ENCODE measurements at regions not wholly inside any gene's neighbourhood (a gene's known extent, or its start where the extent isn't known, plus 50 kb on each side); places are given as distances from the start of the nearest gene placed in this dataset.
A peak's percentile ranks its signal among the peaks of the same experiment; 100 is the strongest.

- H3K27ac ChIP-seq (ENCODE audit: low read length), result no peak overlapping the region
- no peaks in the 10 kb centered on the region for H3K4me1 ChIP-seq (ENCODE audit: insufficient read depth, low read length)
- no peak overlapping the region for H3K4me3 ChIP-seq (ENCODE audit: low read length)
- H3K27me3 ChIP-seq (ENCODE audit: insufficient read depth, low read length), result no peaks in the 10 kb centered on the region
- H3K36me3 ChIP-seq (ENCODE audit: insufficient read depth, low read depth, low read length), result no peaks in the 10 kb centered on the region
- H3K9ac ChIP-seq (ENCODE audit: low read depth, low read length), result no peak overlapping the region
- H3K9me3 ChIP-seq (ENCODE audit: insufficient read depth, low read depth, low read length), result peaks cover 7% of the 10 kb centered on the region
These were observed 81.1 kb downstream of the STMND1 start for GRCh38 chr6:17182961-17183360.

- Histone ChIP-seq H3K27ac (ENCODE audit: low read length) (no peak overlapping the region), H3K4me1 (ENCODE audit: insufficient read depth, low read length) (no peaks in the 10 kb centered on the region), H3K9me3 (ENCODE audit: insufficient read depth, low read depth, low read length) (peaks cover 7% of the 10 kb centered on the region), H3K9ac (ENCODE audit: low read depth, low read length) (no peak overlapping the region), H3K27me3 (ENCODE audit: insufficient read depth, low read length) (no peaks in the 10 kb centered on the region), H3K4me3 (ENCODE audit: low read length) (no peak overlapping the region), H3K36me3 (ENCODE audit: insufficient read depth, low read depth, low read length) (no peaks in the 10 kb centered on the region)
These were observed 85.1 kb downstream of the STMND1 start for GRCh38 chr6:17186925-17187324.

- H3K9ac ChIP-seq (ENCODE audit: low read depth, low read length), result no peak overlapping the region
- no peak overlapping the region for H3K27ac ChIP-seq (ENCODE audit: low read length)
- H3K4me1 ChIP-seq (ENCODE audit: insufficient read depth, low read length), result no peaks in the 10 kb centered on the region
- H3K9me3 ChIP-seq (ENCODE audit: insufficient read depth, low read depth, low read length), result no peaks in the 10 kb centered on the region
- no peak overlapping the region for H3K4me3 ChIP-seq (ENCODE audit: low read length)
- no peaks in the 10 kb centered on the region for H3K27me3 ChIP-seq (ENCODE audit: insufficient read depth, low read length)
- no peaks in the 10 kb centered on the region for H3K36me3 ChIP-seq (ENCODE audit: insufficient read depth, low read depth, low read length)
These were observed 87.9 kb upstream of the RBM24 start for GRCh38 chr6:17193106-17193775.

- Histone ChIP-seq H3K4me3 (ENCODE audit: low read length) (no peak overlapping the region), H3K9me3 (ENCODE audit: insufficient read depth, low read depth, low read length) (no peaks in the 10 kb centered on the region), H3K27ac (ENCODE audit: low read length) (no peak overlapping the region), H3K36me3 (ENCODE audit: insufficient read depth, low read depth, low read length) (no peaks in the 10 kb centered on the region), H3K4me1 (ENCODE audit: insufficient read depth, low read length) (no peaks in the 10 kb centered on the region), H3K9ac (ENCODE audit: low read depth, low read length) (no peak overlapping the region), H3K27me3 (ENCODE audit: insufficient read depth, low read length) (peaks cover 9% of the 10 kb centered on the region)
These were observed 83.6 kb upstream of the RBM24 start for GRCh38 chr6:17197607-17198006.

GRCh38 chr6:17200395-17200794, 80.8 kb upstream of the RBM24 start:
- Histone ChIP-seq H3K36me3 (ENCODE audit: insufficient read depth, low read depth, low read length) (no peaks in the 10 kb centered on the region), H3K4me3 (ENCODE audit: low read length) (peak overlapping the region; percentile 33; the same call in 1 of the 2 replicates), H3K9ac (ENCODE audit: low read depth, low read length) (no peak overlapping the region), H3K27me3 (ENCODE audit: insufficient read depth, low read length) (peaks cover 9% of the 10 kb centered on the region), H3K4me1 (ENCODE audit: insufficient read depth, low read length) (no peaks in the 10 kb centered on the region), H3K27ac (ENCODE audit: low read length) (no peak overlapping the region), H3K9me3 (ENCODE audit: insufficient read depth, low read depth, low read length) (no peaks in the 10 kb centered on the region)

GRCh38 chr6:17202526-17202925, 78.6 kb upstream of the RBM24 start:
- no peak overlapping the region for H3K27ac ChIP-seq (ENCODE audit: low read length)
- peaks cover 9% of the 10 kb centered on the region for H3K27me3 ChIP-seq (ENCODE audit: insufficient read depth, low read length)
- no peaks in the 10 kb centered on the region for H3K4me1 ChIP-seq (ENCODE audit: insufficient read depth, low read length)
- H3K36me3 ChIP-seq (ENCODE audit: insufficient read depth, low read depth, low read length), result no peaks in the 10 kb centered on the region
- peaks cover 8% of the 10 kb centered on the region; the same call in 1 of the 2 replicates for H3K9me3 ChIP-seq (ENCODE audit: insufficient read depth, low read depth, low read length)
- no peak overlapping the region for H3K4me3 ChIP-seq (ENCODE audit: low read length)
- no peak overlapping the region for H3K9ac ChIP-seq (ENCODE audit: low read depth, low read length)

GRCh38 chr6:17204533-17204932, 76.6 kb upstream of the RBM24 start:
- Histone ChIP-seq H3K9ac (ENCODE audit: low read depth, low read length) (no peak overlapping the region), H3K36me3 (ENCODE audit: insufficient read depth, low read depth, low read length) (no peaks in the 10 kb centered on the region), H3K27me3 (ENCODE audit: insufficient read depth, low read length) (peaks cover 9% of the 10 kb centered on the region), H3K9me3 (ENCODE audit: insufficient read depth, low read depth, low read length) (peaks cover 8% of the 10 kb centered on the region; the same call in 1 of the 2 replicates), H3K4me3 (ENCODE audit: low read length) (no peak overlapping the region), H3K27ac (ENCODE audit: low read length) (no peak overlapping the region), H3K4me1 (ENCODE audit: insufficient read depth, low read length) (no peaks in the 10 kb centered on the region)

- Histone ChIP-seq H3K9me3 (ENCODE audit: insufficient read depth, low read depth, low read length) (peaks cover 8% of the 10 kb centered on the region; the same call in 1 of the 2 replicates), H3K27ac (ENCODE audit: low read length) (no peak overlapping the region), H3K4me1 (ENCODE audit: insufficient read depth, low read length) (no peaks in the 10 kb centered on the region), H3K9ac (ENCODE audit: low read depth, low read length) (no peak overlapping the region), H3K4me3 (ENCODE audit: low read length) (no peak overlapping the region), H3K27me3 (ENCODE audit: insufficient read depth, low read length) (no peaks in the 10 kb centered on the region), H3K36me3 (ENCODE audit: insufficient read depth, low read depth, low read length) (no peaks in the 10 kb centered on the region)
These were observed 74.5 kb upstream of the RBM24 start for GRCh38 chr6:17206566-17207072.

GRCh38 chr6:17207281-17207680, 73.9 kb upstream of the RBM24 start:
- Histone ChIP-seq H3K27me3 (ENCODE audit: insufficient read depth, low read length) (no peaks in the 10 kb centered on the region), H3K4me1 (ENCODE audit: insufficient read depth, low read length) (peaks cover under 1% of the 10 kb centered on the region; the same call in 1 of the 2 replicates), H3K36me3 (ENCODE audit: insufficient read depth, low read depth, low read length) (no peaks in the 10 kb centered on the region), H3K27ac (ENCODE audit: low read length) (no peak overlapping the region), H3K9ac (ENCODE audit: low read depth, low read length) (no peak overlapping the region), H3K4me3 (ENCODE audit: low read length) (no peak overlapping the region), H3K9me3 (ENCODE audit: insufficient read depth, low read depth, low read length) (peaks cover 8% of the 10 kb centered on the region; the same call in 1 of the 2 replicates)

- H3K9ac ChIP-seq (ENCODE audit: low read depth, low read length), result no peak overlapping the region
- peaks cover 4% of the 10 kb centered on the region; the same call in 1 of the 2 replicates for H3K4me1 ChIP-seq (ENCODE audit: insufficient read depth, low read length)
- no peaks in the 10 kb centered on the region for H3K36me3 ChIP-seq (ENCODE audit: insufficient read depth, low read depth, low read length)
- no peak overlapping the region for H3K4me3 ChIP-seq (ENCODE audit: low read length)
- H3K27ac ChIP-seq (ENCODE audit: low read length), result no peak overlapping the region
- H3K9me3 ChIP-seq (ENCODE audit: insufficient read depth, low read depth, low read length), result peaks cover 8% of the 10 kb centered on the region
- H3K27me3 ChIP-seq (ENCODE audit: insufficient read depth, low read length), result no peaks in the 10 kb centered on the region
These were observed 70.5 kb upstream of the RBM24 start for GRCh38 chr6:17210683-17211082.

- Histone ChIP-seq H3K27me3 (ENCODE audit: insufficient read depth, low read length) (no peaks in the 10 kb centered on the region), H3K4me1 (ENCODE audit: insufficient read depth, low read length) (peaks cover 4% of the 10 kb centered on the region; the same call in 1 of the 2 replicates), H3K27ac (ENCODE audit: low read length) (no peak overlapping the region), H3K9me3 (ENCODE audit: insufficient read depth, low read depth, low read length) (peaks cover 8% of the 10 kb centered on the region), H3K4me3 (ENCODE audit: low read length) (no peak overlapping the region), H3K36me3 (ENCODE audit: insufficient read depth, low read depth, low read length) (no peaks in the 10 kb centered on the region), H3K9ac (ENCODE audit: low read depth, low read length) (no peak overlapping the region)
These were observed 70.1 kb upstream of the RBM24 start for GRCh38 chr6:17211101-17211500.
